Tibial nerve (tissue), 4 donors: ENCODE measurements at regions not wholly inside any gene's neighbourhood (a gene's known extent, or its start where the extent isn't known, plus 50 kb on each side); places are given as distances from the start of the nearest gene placed in this dataset.

Source experiments
- DNase-seq, 2 donors: peaks; one replicate each; pipeline ENCODE4 v3.0.0-alpha.2; 2019; ENCODE audit warnings: low spot score in 2 of 2
- H3K27ac ChIP-seq, 4 donors: fragments of 200-600 bp; sonication (generic) in 3 of 4; one replicate each; pipeline ENCODE4 v1.5.1; 2017 to 2019; ENCODE audit warnings: mild to moderate bottlenecking in 1 of 4
- H3K27me3 ChIP-seq, 2 donors: fragments of 200-600 bp; sonication (generic) in 1 of 2; one replicate each; pipeline versions ENCODE4 v1.5.1 to v1.6.0; 2017 to 2019
- H3K36me3 ChIP-seq, 3 donors: fragments of 200-600 bp; sonication (generic); one replicate each; pipeline ENCODE4 v1.5.1; 2018 to 2019
- H3K4me1 ChIP-seq, 4 donors: fragments of 200-600 bp; sonication (generic) in 3 of 4; one replicate each; pipeline ENCODE4 v1.5.1; 2017 to 2019
- H3K4me3 ChIP-seq, 4 donors: fragments of 200-600 bp; sonication (generic) in 3 of 4; one replicate each; pipeline ENCODE4 v1.5.1; 2017 to 2019; ENCODE audit warnings: mild to moderate bottlenecking in 1 of 4, moderate library complexity in 1 of 4
- H3K9me3 ChIP-seq, 4 donors: fragments of 200-600 bp; sonication (generic) in 3 of 4; one replicate each; pipeline ENCODE4 v1.5.1; 2017 to 2019
- EP300 ChIP-seq, 2 donors: sonication (generic); formaldehyde crosslinking; IDR thresholded peaks; one replicate each; pipeline ENCODE4 v1.6.1; 2017; ENCODE audit warnings: antibody characterized with exemption in 2 of 2, mild to moderate bottlenecking in 1 of 2
- POLR2A ChIP-seq, 2 donors: fragments of 450-650 bp; IDR thresholded peaks; one replicate each; pipeline ENCODE4 v1.6.1; 2017; ENCODE audit warnings: antibody characterized with exemption in 2 of 2, mild to moderate bottlenecking in 2 of 2, moderate library complexity in 2 of 2
- WGBS, 2 donors: methylation state at CpG; one replicate each; pipeline ENCODE4 v1.1.5; 2018; 5-methylcytosine and 5-hydroxymethylcytosine counted together
- TF ChIP-seq, protein P1 (sequence below), 5 experiments: fragments of 200-600 bp in 3 of 5; fragments of 450-650 bp in 2 of 5; sonication (generic) in 3 of 5; IDR thresholded peaks; one replicate each; pipeline ENCODE4 v1.5.1; 2016 to 2019; ENCODE audit warnings: antibody characterized with exemption in 5 of 5, mild to moderate bottlenecking in 3 of 5, moderate library complexity in 2 of 5

GRCh38 chr14:61128382-61129167 is 147.5 kb downstream of the SLC38A6 start:
- no peak for TF ChIP-seq POLR2A (IDR thresholded peaks at IDR 0.05)
- TF ChIP-seq EP300 (IDR thresholded peaks at IDR 0.05): no peak
- TF ChIP-seq, protein P1, sequence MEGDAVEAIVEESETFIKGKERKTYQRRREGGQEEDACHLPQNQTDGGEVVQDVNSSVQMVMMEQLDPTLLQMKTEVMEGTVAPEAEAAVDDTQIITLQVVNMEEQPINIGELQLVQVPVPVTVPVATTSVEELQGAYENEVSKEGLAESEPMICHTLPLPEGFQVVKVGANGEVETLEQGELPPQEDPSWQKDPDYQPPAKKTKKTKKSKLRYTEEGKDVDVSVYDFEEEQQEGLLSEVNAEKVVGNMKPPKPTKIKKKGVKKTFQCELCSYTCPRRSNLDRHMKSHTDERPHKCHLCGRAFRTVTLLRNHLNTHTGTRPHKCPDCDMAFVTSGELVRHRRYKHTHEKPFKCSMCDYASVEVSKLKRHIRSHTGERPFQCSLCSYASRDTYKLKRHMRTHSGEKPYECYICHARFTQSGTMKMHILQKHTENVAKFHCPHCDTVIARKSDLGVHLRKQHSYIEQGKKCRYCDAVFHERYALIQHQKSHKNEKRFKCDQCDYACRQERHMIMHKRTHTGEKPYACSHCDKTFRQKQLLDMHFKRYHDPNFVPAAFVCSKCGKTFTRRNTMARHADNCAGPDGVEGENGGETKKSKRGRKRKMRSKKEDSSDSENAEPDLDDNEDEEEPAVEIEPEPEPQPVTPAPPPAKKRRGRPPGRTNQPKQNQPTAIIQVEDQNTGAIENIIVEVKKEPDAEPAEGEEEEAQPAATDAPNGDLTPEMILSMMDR (IDR thresholded peaks at IDR 0.05): no peak
- Histone ChIP-seq H3K27ac (no peak overlapping the region), H3K27me3 (no peaks in the 10 kb centered on the region), H3K36me3 (no peaks in the 10 kb centered on the region), H3K4me3 (no peak overlapping the region), H3K4me1 (peaks cover 0 to 16% (median 0%) of the 10 kb centered on the region in 4 donors), H3K9me3 (no peaks in the 10 kb centered on the region)
- 74 to 76% methylated on average over 6 of the region's 6 CpGs for WGBS, 2 donors
- no peak for DNase-seq

- DNase-seq: no peak
- H3K27ac ChIP-seq: no peak overlapping the region
- WGBS, 2 donors: 90 to 92% methylated on average over 4 of the region's 4 CpGs
These were observed 145.8 kb downstream of the SLC38A6 start for GRCh38 chr14:61126603-61127498.

DNA sequence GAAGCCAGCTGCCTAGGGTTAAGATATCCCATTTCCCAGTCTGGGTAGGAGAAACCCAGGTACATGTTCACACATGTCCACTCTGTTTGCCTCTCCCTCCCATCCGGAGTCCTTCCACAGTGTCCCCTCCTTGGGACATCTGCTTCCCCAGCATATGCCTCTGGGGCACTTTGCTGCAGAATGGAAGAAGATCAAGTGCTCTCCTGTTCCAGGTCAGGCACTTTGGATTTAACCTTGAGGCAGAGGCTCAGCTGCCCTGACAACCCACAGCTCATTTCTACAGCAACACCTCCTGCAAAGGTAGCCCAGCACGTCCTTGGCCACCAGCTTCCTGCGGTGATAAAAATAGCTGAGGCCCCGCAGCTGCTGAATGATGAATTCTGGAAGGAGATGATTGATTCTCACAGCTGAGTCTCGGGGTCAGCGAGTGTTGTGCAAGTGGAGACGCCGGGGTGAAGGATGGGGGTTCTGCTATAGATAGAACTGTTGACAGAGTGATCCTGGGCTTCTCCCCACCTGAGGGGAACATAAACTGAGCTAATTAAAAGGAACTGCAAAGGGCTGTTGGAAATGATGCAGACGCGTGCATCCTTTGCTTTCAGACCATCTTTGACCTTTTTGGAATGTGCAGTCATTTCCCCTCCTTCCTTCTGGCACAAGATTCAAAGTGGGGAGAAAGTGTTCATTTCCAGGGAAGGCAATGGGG is 145.0 kb downstream of the SLC38A6 start:
- Histone ChIP-seq H3K4me3 (no peak overlapping the region), H3K27ac (no peak overlapping the region), H3K9me3 (no peaks in the 10 kb centered on the region), H3K36me3 (no peaks in the 10 kb centered on the region), H3K4me1 (peaks cover 0 to 21% (median 3%) of the 10 kb centered on the region in 4 donors), H3K27me3 (no peaks in the 10 kb centered on the region)
- TF ChIP-seq EP300 (IDR thresholded peaks at IDR 0.05) (no peak), POLR2A (IDR thresholded peaks at IDR 0.05) (no peak)
- TF ChIP-seq, protein P1 (IDR thresholded peaks at IDR 0.05): no peak
- 28 to 29% methylated on average over 10 of the region's 10 CpGs for WGBS, 2 donors
- DNase-seq: no peak

More at GRCh38 chr14:61126603-61127498, 145.8 kb downstream of the SLC38A6 start:
- Histone ChIP-seq H3K36me3 (no peaks in the 10 kb centered on the region), H3K27me3 (no peaks in the 10 kb centered on the region), H3K4me3 (no peak overlapping the region), H3K4me1 (peaks cover 0 to 19% (median 2%) of the 10 kb centered on the region in 4 donors), H3K9me3 (no peaks in the 10 kb centered on the region)
- TF ChIP-seq, protein P1 (IDR thresholded peaks at IDR 0.05): no peak
- TF ChIP-seq POLR2A (IDR thresholded peaks at IDR 0.05) (no peak), EP300 (IDR thresholded peaks at IDR 0.05) (no peak)

GRCh38 chr14:61125041-61125866 is 144.2 kb downstream of the SLC38A6 start:
- 69 to 72% methylated on average over 10 of the region's 10 CpGs for WGBS, 2 donors
- Histone ChIP-seq H3K4me3 (no peak overlapping the region), H3K27ac (peak overlapping the region in 2 of 4 donors; percentile 30 to 35)

More at GRCh38 chr14:61125041-61125866, 144.2 kb downstream of the SLC38A6 start:
- Histone ChIP-seq H3K9me3 (no peaks in the 10 kb centered on the region), H3K36me3 (no peaks in the 10 kb centered on the region), H3K27me3 (no peaks in the 10 kb centered on the region), H3K4me1 (peaks cover 0 to 21% (median 3%) of the 10 kb centered on the region in 4 donors)
- no peak for TF ChIP-seq EP300 (IDR thresholded peaks at IDR 0.05)
- TF ChIP-seq, protein P1 (IDR thresholded peaks at IDR 0.05): no peak
- no peak for TF ChIP-seq POLR2A (IDR thresholded peaks at IDR 0.05)
- no peak for DNase-seq
